ENCODE measurements at regions not wholly inside any gene's neighbourhood (a gene's known extent, or its start where the extent isn't known, plus 50 kb on each side); places are given as distances from the start of the nearest gene placed in this dataset.
A peak's percentile ranks its signal among the peaks of the same experiment; 100 is the strongest.

DNA sequence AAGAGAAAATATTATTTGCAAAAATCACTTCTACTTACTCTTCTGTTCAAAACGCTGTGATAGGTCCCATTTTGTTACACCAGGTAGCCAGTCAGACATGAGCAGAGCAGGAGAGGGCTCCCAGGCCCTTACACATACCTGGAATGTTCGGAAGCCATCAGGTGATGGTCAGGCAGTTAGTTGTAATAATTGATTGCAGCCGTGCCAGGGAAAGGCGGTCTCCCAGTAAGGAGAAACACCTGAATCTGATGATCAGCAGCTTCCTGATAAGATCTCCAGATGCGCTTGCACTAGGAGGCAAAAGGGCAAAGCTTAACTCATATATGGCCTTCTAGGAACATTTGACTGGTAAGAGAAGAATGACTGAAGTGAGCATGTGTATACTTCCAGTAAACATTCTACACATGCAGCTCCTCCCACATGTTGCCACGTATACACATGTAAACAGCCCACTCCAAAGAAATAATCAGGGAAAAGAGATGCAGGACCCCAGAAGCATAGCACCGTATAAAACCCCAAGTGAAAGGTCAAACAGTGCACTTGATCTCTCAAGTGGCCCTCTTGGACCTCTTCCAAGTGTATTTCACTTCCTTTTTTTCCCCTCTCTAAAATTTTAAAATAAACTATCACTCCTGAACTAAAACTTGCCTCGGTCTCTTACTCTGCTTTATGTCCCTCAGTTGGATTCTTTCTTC, 1338.0 kb downstream of the FSTL5 start:
- H3K36me3 Mint-ChIP-seq: no peaks in the 10 kb centered on the region
- H3K9me3 Mint-ChIP-seq: peaks cover 0 to 4% (median 0%) of the 10 kb centered on the region in 3 donors
- peak overlapping the region in 1 of 4 donors; percentile 44 for H3K4me3 Mint-ChIP-seq
- H3K27me3 Mint-ChIP-seq: no peaks in the 10 kb centered on the region
- H3K4me1 Mint-ChIP-seq: no peaks in the 10 kb centered on the region
- H3K27ac Mint-ChIP-seq: peak overlapping the region in 1 of 3 donors; percentile 14

DNA sequence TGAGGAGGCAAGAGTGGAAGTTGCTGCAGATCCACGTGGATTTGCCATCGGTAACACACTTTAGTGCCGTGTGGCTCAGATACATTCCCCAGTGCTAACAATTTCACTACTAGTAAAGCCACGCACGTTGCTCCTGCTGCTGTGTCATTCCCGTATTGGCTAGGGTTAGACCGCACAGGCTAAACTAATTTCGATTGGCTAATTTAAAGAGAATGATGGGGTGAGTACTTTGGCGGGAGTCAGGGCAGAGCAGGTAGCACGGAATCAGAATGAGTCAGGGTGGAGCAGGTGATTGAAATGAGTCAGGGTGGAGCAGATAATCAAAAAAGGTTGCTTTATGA, 1337.5 kb downstream of the FSTL5 start:
- H3K27me3 Mint-ChIP-seq: no peaks in the 10 kb centered on the region
- H3K4me3 Mint-ChIP-seq: peak overlapping the region in 1 of 4 donors; percentile 44
- H3K27ac Mint-ChIP-seq: peak overlapping the region in 1 of 3 donors; percentile 14
- H3K36me3 Mint-ChIP-seq: no peaks in the 10 kb centered on the region
- peaks cover 0 to 5% (median 0%) of the 10 kb centered on the region in 3 donors for H3K9me3 Mint-ChIP-seq
- H3K4me1 Mint-ChIP-seq: no peaks in the 10 kb centered on the region

DNA sequence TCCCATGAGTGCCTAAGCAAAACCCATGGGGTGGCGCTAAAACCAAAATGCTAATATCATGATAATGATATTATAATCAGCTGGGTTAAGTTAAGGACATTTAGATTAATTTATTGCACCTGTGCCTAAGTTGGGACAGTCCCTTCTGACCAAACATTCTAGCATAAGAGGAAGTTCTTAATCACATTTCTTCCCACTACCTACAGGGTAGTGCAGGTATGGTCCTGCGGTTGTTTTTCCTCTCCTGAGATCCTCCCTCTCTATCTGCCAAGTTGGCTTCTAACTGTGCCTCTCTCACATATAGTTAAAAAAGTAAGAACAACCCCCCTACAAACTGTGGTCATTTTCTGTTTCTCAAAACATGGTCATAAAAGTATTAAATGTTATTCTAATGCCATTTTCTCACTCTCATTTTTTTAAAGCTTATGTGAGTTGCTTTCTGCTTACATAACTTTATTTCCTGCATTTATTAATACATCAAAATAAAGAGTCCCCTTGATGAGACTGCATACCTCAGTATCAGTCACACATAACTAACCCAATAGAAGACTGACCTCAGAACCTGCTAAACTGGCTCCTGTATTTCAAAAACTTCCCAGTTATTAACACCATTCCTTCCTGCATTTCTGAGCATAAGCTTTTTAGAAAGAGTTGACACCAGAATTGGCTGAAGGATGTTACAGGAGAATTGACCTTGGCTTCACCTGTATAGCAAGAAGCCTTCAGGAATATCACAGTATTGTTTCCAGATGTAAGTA, 1332.5 kb downstream of the FSTL5 start:
- H3K4me1 Mint-ChIP-seq: no peaks in the 10 kb centered on the region
- H3K27ac Mint-ChIP-seq: no peak overlapping the region
- H3K4me3 Mint-ChIP-seq: no peak overlapping the region
- H3K36me3 Mint-ChIP-seq: no peaks in the 10 kb centered on the region
- H3K9me3 Mint-ChIP-seq: peaks cover 3 to 9% (median 3%) of the 10 kb centered on the region in 3 donors
- H3K27me3 Mint-ChIP-seq: no peaks in the 10 kb centered on the region

DNA sequence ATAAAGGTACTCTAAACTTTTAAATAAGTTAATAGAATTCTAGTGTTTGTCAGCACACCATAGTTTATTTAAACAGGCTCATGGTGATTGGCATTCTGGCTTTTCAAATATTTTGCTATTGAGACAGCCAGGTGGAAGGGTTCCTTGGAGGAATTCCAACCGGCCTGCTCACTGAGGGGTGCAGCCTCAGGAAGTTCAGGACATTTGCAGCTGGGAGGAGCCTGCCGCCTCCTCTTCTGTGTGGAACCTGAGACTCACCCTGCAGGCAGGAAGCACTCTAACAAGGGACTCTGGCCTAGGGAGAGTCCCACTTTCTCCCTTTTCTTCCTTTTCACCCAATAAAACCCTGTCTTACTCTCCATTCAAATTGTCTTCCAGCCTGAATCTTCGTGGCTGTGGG, 1328.0 kb downstream of the FSTL5 start:
- no peak overlapping the region for H3K27ac Mint-ChIP-seq

DNA sequence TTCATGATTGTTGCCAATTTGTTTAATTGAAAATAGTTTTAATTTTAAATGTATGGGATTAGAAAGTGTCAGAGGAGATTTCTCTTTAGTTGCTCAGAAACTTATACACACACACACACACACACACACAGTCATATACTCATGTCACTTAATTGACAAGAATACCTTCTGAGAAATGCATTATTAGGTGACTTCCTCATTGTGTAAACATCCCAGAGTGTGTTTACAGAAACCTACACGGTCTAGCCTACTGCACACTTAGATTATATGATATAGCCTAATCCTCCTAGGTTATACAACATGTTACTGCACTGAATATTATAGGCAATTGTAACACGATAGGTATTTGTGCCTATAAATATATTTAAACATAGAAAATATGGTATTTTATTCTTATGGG, 1327.4 kb downstream of the FSTL5 start:
- Mint-ChIP-seq H3K27me3 (no peaks in the 10 kb centered on the region), H3K4me3 (no peak overlapping the region), H3K36me3 (no peaks in the 10 kb centered on the region), H3K27ac (no peak overlapping the region), H3K4me1 (no peaks in the 10 kb centered on the region), H3K9me3 (peaks cover 3 to 5% (median 3%) of the 10 kb centered on the region in 3 donors)

More for the DNA sequence above, 1328.0 kb downstream of the FSTL5 start:
- Mint-ChIP-seq H3K4me3 (no peak overlapping the region), H3K36me3 (no peaks in the 10 kb centered on the region), H3K27me3 (no peaks in the 10 kb centered on the region), H3K9me3 (peaks cover 3 to 7% (median 3%) of the 10 kb centered on the region in 3 donors), H3K4me1 (no peaks in the 10 kb centered on the region)

DNA sequence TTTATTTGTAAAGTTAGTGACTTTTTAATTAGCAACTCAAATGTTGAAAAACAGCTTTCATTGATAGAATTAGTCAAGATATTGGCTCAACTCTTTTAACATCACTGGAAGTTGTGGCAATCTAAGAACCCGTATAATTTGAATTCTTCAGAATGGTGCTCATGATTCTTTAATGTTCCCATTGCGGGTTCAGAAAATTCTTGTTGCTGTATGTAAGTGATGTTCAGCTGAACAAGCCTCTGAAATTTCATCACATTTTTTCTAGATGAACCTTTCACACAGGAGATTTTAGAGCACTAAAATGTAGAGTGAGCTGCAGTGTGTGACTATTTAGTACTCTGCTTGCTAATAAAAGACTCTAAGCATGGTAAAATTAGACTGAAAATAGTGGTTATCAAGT, 1317.7 kb downstream of the FSTL5 start:
- no peaks in the 10 kb centered on the region for H3K36me3 Mint-ChIP-seq
- no peak overlapping the region for H3K4me3 Mint-ChIP-seq
- no peaks in the 10 kb centered on the region for H3K4me1 Mint-ChIP-seq
- peaks cover 0 to 3% (median 0%) of the 10 kb centered on the region in 3 donors for H3K9me3 Mint-ChIP-seq
- no peak overlapping the region for H3K27ac Mint-ChIP-seq
- H3K27me3 Mint-ChIP-seq: no peaks in the 10 kb centered on the region

DNA sequence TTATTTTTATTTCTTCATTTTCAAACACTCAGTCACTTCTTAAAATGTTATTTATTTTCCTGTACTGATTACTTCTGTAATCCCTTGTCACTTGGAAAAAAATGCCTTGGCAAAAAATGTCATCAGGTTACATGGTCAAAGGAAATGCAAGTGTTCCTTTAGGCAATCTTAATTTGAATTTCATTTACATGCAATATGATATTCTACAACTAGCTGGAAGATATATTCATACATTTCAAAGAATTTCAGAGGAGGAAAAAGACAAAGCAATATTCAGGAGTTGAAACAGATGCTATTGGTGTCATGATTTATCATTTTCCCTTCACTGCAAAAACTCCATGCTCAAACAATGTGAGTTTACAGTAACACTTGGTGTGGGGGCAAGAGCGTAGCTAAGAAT, 1316.6 kb downstream of the FSTL5 start:
- Mint-ChIP-seq H3K4me3 (no peak overlapping the region), H3K27ac (no peak overlapping the region), H3K4me1 (no peaks in the 10 kb centered on the region), H3K9me3 (peaks cover 0 to 3% (median 0%) of the 10 kb centered on the region in 3 donors), H3K36me3 (no peaks in the 10 kb centered on the region), H3K27me3 (no peaks in the 10 kb centered on the region)

DNA sequence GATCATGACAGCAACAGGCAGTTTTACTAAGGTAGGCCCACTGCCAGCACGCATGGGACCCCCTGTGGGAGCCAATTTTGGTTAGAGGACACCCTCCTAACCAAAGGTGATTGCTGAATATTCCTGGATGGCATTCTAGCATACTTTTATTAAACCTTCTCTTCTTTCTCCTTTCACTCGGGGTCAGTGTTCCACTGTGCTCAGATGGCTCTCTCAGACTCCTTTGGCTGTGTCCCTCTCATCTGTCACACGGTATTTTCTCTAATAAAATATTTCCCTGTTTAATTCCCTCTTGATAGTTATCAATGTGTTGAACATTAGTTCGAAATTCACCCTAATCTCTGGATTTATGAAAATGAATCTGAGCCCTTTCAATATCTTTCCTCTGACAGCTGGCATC, 1315.3 kb downstream of the FSTL5 start:
- Mint-ChIP-seq H3K27me3 (no peaks in the 10 kb centered on the region), H3K36me3 (no peaks in the 10 kb centered on the region), H3K4me3 (no peak overlapping the region), H3K4me1 (no peaks in the 10 kb centered on the region), H3K9me3 (peaks cover 0 to 3% (median 0%) of the 10 kb centered on the region in 3 donors), H3K27ac (peak overlapping the region in 1 of 3 donors; percentile 33)

DNA sequence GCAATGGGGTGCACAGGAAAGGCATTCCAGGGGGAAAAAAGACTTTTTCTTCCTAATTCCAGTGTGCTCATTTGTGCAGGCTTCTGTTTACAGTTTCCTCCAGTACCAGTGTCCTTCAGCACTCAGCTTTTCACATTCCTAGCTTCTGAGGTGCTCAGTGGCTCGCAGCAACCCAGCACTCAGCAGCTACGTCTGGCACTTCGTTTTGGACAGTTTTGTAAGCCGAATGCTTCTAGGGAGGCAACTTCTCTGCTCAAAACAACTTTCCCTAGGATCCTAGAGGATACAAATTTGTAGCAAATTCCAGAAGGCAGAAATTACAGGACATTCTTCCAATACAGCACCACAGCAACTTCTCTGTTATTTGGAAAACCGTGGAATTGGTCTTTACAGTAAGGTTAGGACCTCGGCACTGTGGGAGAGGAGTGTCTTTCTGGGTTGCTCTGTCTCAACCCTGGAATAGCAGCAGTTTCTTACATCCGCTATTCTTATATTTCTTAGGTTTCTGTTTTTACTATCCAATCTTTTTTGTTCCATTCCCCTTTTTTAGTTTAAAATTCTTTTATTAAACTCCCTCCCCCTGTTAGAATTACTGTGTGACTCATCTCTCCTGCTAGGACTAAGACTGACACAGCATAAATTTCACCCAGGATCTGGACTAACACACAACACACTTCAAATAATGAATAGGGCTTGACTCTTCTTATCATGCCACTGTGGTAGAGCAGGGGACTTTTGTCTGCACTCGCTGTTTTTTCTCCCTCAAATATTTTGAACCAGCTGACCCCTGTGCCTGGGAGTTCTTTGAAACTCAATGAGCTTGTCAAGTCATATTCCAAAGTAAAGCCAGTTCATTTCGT, 1314.7 kb downstream of the FSTL5 start:
- no peak overlapping the region for H3K27ac Mint-ChIP-seq

DNA sequence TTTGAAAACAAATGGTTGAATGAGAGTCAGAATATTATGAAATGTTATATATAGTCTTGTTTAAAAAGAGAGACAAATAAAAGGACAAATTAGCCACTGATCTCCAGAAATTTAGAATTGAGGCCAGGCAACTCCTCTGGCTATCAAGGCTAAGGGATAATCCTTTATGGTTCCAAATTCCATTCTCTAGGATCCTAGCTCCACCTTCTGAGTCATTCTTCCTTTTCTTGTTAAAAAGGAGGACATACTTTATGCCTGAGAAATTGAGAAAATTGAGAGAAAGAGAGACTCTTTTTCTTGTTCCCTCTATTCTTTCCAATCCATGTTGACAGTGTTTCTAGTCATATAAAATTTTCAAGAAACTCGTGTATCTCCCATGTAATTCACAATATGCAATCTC, 1299.5 kb downstream of the FSTL5 start:
- peaks cover 0 to 8% (median 0%) of the 10 kb centered on the region in 3 donors for H3K9me3 Mint-ChIP-seq
- H3K36me3 Mint-ChIP-seq: no peaks in the 10 kb centered on the region
- no peak overlapping the region for H3K4me3 Mint-ChIP-seq
- no peak overlapping the region for H3K27ac Mint-ChIP-seq
- no peaks in the 10 kb centered on the region for H3K27me3 Mint-ChIP-seq
- H3K4me1 Mint-ChIP-seq: no peaks in the 10 kb centered on the region

More for the DNA sequence above, 1314.7 kb downstream of the FSTL5 start:
- no peaks in the 10 kb centered on the region for H3K4me1 Mint-ChIP-seq
- no peaks in the 10 kb centered on the region for H3K27me3 Mint-ChIP-seq
- H3K4me3 Mint-ChIP-seq: no peak overlapping the region
- H3K36me3 Mint-ChIP-seq: no peaks in the 10 kb centered on the region
- peaks cover 0 to 3% (median 0%) of the 10 kb centered on the region in 3 donors for H3K9me3 Mint-ChIP-seq

DNA sequence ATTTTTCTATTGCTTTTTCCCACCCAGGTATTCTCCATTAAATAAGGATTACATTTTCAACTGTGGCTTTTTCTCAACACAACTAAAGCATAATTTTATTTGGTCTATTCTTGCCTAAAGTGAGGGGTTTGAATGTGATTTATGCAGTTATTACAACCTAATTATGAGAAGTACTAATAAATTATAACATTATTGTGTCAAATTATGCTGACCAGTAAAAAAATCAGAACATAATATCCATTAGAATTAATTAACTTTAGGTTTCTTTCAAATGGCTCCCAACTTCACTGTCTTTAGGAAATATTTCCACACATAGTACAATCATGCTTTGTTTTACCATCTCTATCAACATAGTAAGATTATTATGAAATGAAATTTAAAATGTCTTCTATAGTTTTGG, 1293.9 kb downstream of the FSTL5 start:
- H3K4me1 Mint-ChIP-seq: no peaks in the 10 kb centered on the region
- H3K36me3 Mint-ChIP-seq: no peaks in the 10 kb centered on the region
- no peaks in the 10 kb centered on the region for H3K27me3 Mint-ChIP-seq
- H3K4me3 Mint-ChIP-seq: no peak overlapping the region
- H3K9me3 Mint-ChIP-seq: peaks cover 2 to 4% (median 2%) of the 10 kb centered on the region in 3 donors
- no peak overlapping the region for H3K27ac Mint-ChIP-seq

DNA sequence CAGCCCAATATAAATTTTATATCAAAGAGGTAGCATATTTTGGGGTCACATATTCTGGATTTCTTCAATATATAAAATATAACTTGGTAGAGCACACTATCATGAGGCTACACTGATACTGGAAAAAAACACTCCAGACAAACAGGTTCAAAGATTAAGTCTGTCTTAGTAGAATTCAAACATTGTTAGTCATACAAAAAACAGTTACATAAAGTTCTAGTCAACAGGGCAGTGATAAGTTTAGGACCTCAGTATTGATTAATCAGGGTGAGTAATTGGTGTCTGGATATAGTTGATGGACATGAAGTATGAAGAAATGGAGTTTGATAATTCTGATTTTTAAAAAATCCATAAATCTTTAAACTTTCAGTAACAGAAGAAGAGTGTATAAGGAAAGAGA, 1291.3 kb downstream of the FSTL5 start:
- H3K4me1 Mint-ChIP-seq: no peaks in the 10 kb centered on the region
- peaks cover 0 to 5% (median 4%) of the 10 kb centered on the region in 3 donors for H3K9me3 Mint-ChIP-seq
- H3K36me3 Mint-ChIP-seq: no peaks in the 10 kb centered on the region
- H3K27ac Mint-ChIP-seq: no peak overlapping the region
- H3K27me3 Mint-ChIP-seq: no peaks in the 10 kb centered on the region
- no peak overlapping the region for H3K4me3 Mint-ChIP-seq

DNA sequence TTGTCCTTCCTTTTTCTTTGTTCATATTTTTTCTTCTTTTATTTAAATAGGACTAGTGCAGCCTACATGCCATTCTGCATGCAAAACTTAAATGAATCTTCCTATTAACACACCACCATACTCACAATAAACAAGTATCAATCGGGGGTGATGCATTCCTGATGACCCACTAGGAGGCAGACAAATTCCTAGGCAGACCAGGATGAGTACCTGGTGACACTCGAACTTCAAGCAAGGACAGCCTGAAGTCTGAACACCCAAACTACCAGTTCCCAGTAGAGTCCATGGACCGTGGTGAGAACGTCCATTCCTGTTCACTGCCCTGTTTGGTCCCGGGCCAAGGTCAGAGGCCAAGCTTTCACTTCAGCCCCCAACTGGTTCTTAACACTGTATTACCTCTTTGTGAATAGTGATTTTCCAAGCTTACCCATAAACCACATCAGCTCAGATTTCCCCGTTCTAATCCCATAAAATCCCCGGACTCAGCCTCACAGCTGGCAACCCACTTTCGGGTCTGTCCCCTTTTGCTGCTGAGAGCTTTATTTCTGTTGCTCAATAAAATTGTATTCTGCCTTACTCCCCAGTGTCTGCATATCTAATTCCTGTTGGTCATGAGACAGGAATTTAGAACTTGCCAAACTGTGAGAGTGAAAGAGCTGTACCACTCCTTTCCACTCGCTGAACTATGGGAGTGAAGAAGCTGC, 1286.6 kb downstream of the FSTL5 start:
- H3K36me3 Mint-ChIP-seq: no peaks in the 10 kb centered on the region
- peaks cover 2 to 4% (median 2%) of the 10 kb centered on the region in 3 donors for H3K9me3 Mint-ChIP-seq
- no peaks in the 10 kb centered on the region for H3K27me3 Mint-ChIP-seq
- peaks cover 0 to under 1% (median 0%) of the 10 kb centered on the region in 3 donors for H3K4me1 Mint-ChIP-seq
- H3K27ac Mint-ChIP-seq: no peak overlapping the region
- no peak overlapping the region for H3K4me3 Mint-ChIP-seq

DNA sequence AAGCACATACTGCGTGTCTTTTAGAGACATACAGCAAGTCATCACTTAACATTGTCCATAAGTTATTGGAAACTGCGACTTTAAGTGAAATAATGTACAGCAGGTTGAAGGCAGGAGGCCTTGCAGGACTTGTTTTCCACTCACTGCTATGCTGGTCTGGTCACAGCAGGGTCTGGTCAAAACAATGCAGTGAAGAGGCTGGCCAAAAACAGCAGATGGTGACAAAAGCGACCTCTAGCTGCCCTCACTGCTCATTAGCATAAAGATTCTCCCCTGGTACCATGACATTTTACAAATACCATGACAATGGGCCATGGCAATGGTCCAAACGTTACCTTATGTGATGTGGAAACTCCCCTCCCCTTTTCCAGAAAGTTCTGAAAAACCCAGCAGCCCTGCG, 1283.6 kb downstream of the FSTL5 start:
- Mint-ChIP-seq H3K27ac (no peak overlapping the region), H3K9me3 (peaks cover 2 to 4% (median 4%) of the 10 kb centered on the region in 3 donors), H3K4me1 (peaks cover 0 to 2% (median 0%) of the 10 kb centered on the region in 3 donors), H3K27me3 (no peaks in the 10 kb centered on the region), H3K4me3 (no peak overlapping the region), H3K36me3 (no peaks in the 10 kb centered on the region)

Data from IgD-negative memory B cell (primary cell).